ENCODE measurements at regions not wholly inside any gene's neighbourhood (a gene's known extent, or its start where the extent isn't known, plus 50 kb on each side); places are given as distances from the start of the nearest gene placed in this dataset.

GRCh38 chr2:15819562-15820256 is 120.6 kb upstream of the MYCN start:
- no peak overlapping the region for H2AFZ ChIP-seq (ENCODE audit: low read length)
- no peak for DNase-seq
- H3K9me2 ChIP-seq (replicated peaks; ENCODE audit: insufficient read depth, low read length): no peaks in the 10 kb centered on the region
- no peaks in the 10 kb centered on the region for H3K36me3 ChIP-seq (replicated peaks; ENCODE audit: insufficient read depth, low read length)
- H3K9ac ChIP-seq (ENCODE audit: low read length): no peak overlapping the region
- no peaks in the 10 kb centered on the region for H3K27me3 ChIP-seq (replicated peaks; ENCODE audit: insufficient read depth, low read length)
- no peaks in the 10 kb centered on the region for H3K9me3 ChIP-seq (replicated peaks; ENCODE audit: insufficient read depth, low read length)
- no peak for TF ChIP-seq EZH2 (optimal IDR thresholded peaks at IDR 0.05; ENCODE audit: low read depth, low read length)
- no peak for TF ChIP-seq CTCF (IDR thresholded peaks at IDR 0.05; ENCODE audit: low read length)
- TF ChIP-seq EZH2phosphoT487 (IDR thresholded peaks at IDR 0.05; ENCODE audit: low read length): no peak
- H3K27ac ChIP-seq (ENCODE audit: low read length): no peak overlapping the region
- no peak overlapping the region for H3K4me3 ChIP-seq (ENCODE audit: low read length)
- no peaks in the 10 kb centered on the region for H4K20me1 ChIP-seq (ENCODE audit: insufficient read depth, low read length)
- H3K4me1 ChIP-seq (ENCODE audit: low read length): no peaks in the 10 kb centered on the region
- no peak overlapping the region for H3K4me2 ChIP-seq (ENCODE audit: low read depth, low read length)
- no peaks in the 10 kb centered on the region for H3K79me2 ChIP-seq (ENCODE audit: low read length)
- H3F3A ChIP-seq (ENCODE audit: insufficient read depth, low read length): no peaks in the 10 kb centered on the region

- Histone ChIP-seq H3K9me3 (replicated peaks; ENCODE audit: insufficient read depth, low read length) (no peaks in the 10 kb centered on the region), H3K9ac (ENCODE audit: low read length) (no peak overlapping the region), H3K9me2 (replicated peaks; ENCODE audit: insufficient read depth, low read length) (no peaks in the 10 kb centered on the region), H3K4me3 (ENCODE audit: low read length) (no peak overlapping the region), H3K4me2 (ENCODE audit: low read depth, low read length) (no peak overlapping the region), H4K20me1 (ENCODE audit: insufficient read depth, low read length) (no peaks in the 10 kb centered on the region), H2AFZ (ENCODE audit: low read length) (no peak overlapping the region), H3K79me2 (ENCODE audit: low read length) (no peaks in the 10 kb centered on the region), H3K4me1 (ENCODE audit: low read length) (no peaks in the 10 kb centered on the region), H3K27me3 (replicated peaks; ENCODE audit: insufficient read depth, low read length) (no peaks in the 10 kb centered on the region), H3K36me3 (replicated peaks; ENCODE audit: insufficient read depth, low read length) (no peaks in the 10 kb centered on the region), H3F3A (ENCODE audit: insufficient read depth, low read length) (no peaks in the 10 kb centered on the region), H3K27ac (ENCODE audit: low read length) (no peak overlapping the region)
- no peak for DNase-seq
- TF ChIP-seq CTCF (IDR thresholded peaks at IDR 0.05; ENCODE audit: low read length): no peak
- no peak for TF ChIP-seq EZH2phosphoT487 (IDR thresholded peaks at IDR 0.05; ENCODE audit: low read length)
- TF ChIP-seq EZH2 (optimal IDR thresholded peaks at IDR 0.05; ENCODE audit: low read depth, low read length): no peak
Observed at GRCh38 chr2:15820257-15820566, 120.1 kb upstream of the MYCN start.

- H3K4me2 ChIP-seq (ENCODE audit: low read depth, low read length): no peak overlapping the region
- no peaks in the 10 kb centered on the region for H3K9me3 ChIP-seq (replicated peaks; ENCODE audit: insufficient read depth, low read length)
- no peak overlapping the region for H2AFZ ChIP-seq (ENCODE audit: low read length)
- H4K20me1 ChIP-seq (ENCODE audit: insufficient read depth, low read length): no peaks in the 10 kb centered on the region
- no peak overlapping the region for H3K27ac ChIP-seq (ENCODE audit: low read length)
- H3K9me2 ChIP-seq (replicated peaks; ENCODE audit: insufficient read depth, low read length): no peaks in the 10 kb centered on the region
- no peak for DNase-seq
- H3K79me2 ChIP-seq (ENCODE audit: low read length): no peaks in the 10 kb centered on the region
- H3K9ac ChIP-seq (ENCODE audit: low read length): no peak overlapping the region
- TF ChIP-seq CTCF (IDR thresholded peaks at IDR 0.05; ENCODE audit: low read length) (no peak), EZH2phosphoT487 (IDR thresholded peaks at IDR 0.05; ENCODE audit: low read length) (no peak), EZH2 (optimal IDR thresholded peaks at IDR 0.05; ENCODE audit: low read depth, low read length) (no peak)
- no peaks in the 10 kb centered on the region for H3K4me1 ChIP-seq (ENCODE audit: low read length)
- H3F3A ChIP-seq (ENCODE audit: insufficient read depth, low read length): no peaks in the 10 kb centered on the region
- no peaks in the 10 kb centered on the region for H3K27me3 ChIP-seq (replicated peaks; ENCODE audit: insufficient read depth, low read length)
- H3K36me3 ChIP-seq (replicated peaks; ENCODE audit: insufficient read depth, low read length): no peaks in the 10 kb centered on the region
- H3K4me3 ChIP-seq (ENCODE audit: low read length): no peak overlapping the region
Observed at GRCh38 chr2:15820927-15821326, 119.4 kb upstream of the MYCN start.
